Keratinocyte (primary cell): ENCODE measurements at regions not wholly inside any gene's neighbourhood (a gene's known extent, or its start where the extent isn't known, plus 50 kb on each side); places are given as distances from the start of the nearest gene placed in this dataset.

Experiments
- CTCF ChIP-seq, 3 experiments: IDR thresholded peaks in 1 of 3; conservative IDR thresholded peaks in 1 of 3; optimal IDR thresholded peaks in 1 of 3; 2 replicates in 2 of 3; 3 replicates in 1 of 3; pipeline versions ENCODE3 to v1.5.1; 2011; ENCODE audit warnings: low read length in 3 of 3, mild to moderate bottlenecking in 3 of 3, moderate library complexity in 2 of 3, control low read depth in 1 of 3, inconsistent platforms in 1 of 3; ENCODE audit not compliant: insufficient read depth in 2 of 3; ENCODE audit errors: extremely low read depth in 1 of 3
- EZH2 ChIP-seq: IDR thresholded peaks from one replicate; pipeline ENCODE4 v1.6.1; 2012; ENCODE audit warnings: inconsistent platforms, mild to moderate bottlenecking, low read length, moderate library complexity

GRCh38 chr16:59864981-59865666 is 1131.0 kb upstream of the GOT2 start:
- TF ChIP-seq CTCF (optimal IDR thresholded peaks at IDR 0.05 in 1 of 3, IDR thresholded peaks at IDR 0.05 in 1 of 3, conservative IDR thresholded peaks at IDR 0.05 in 1 of 3; ENCODE audit: extremely low read depth in 1 of 3, insufficient read depth in 2 of 3, low read length in 3 of 3): no peak
- TF ChIP-seq EZH2: no peak
